Esophagus muscularis mucosa (tissue), 4 donors: ENCODE measurements at regions not wholly inside any gene's neighbourhood (a gene's known extent, or its start where the extent isn't known, plus 50 kb on each side); places are given as distances from the start of the nearest gene placed in this dataset.

Experiments used
- CTCF ChIP-seq, 3 experiments: fragments of 200-600 bp in 2 of 3; fragments of 450-650 bp in 1 of 3; sonication (generic) in 2 of 3; IDR thresholded peaks; one replicate each; pipeline ENCODE4 v1.5.1; 2017 to 2019; ENCODE audit warnings: antibody characterized with exemption in 3 of 3, mild to moderate bottlenecking in 2 of 3, moderate library complexity in 1 of 3
- EP300 ChIP-seq: sonication (generic); formaldehyde crosslinking; IDR thresholded peaks from one replicate; pipeline ENCODE4 v1.6.1; 2017; ENCODE audit warnings: antibody characterized with exemption
- POLR2A ChIP-seq: fragments of 450-650 bp; IDR thresholded peaks from one replicate; pipeline ENCODE4 v1.6.1; 2017; ENCODE audit warnings: antibody characterized with exemption, moderate library complexity, mild to moderate bottlenecking, low read depth
- POLR2AphosphoS5 ChIP-seq, 2 donors: sonication (generic); formaldehyde crosslinking; IDR thresholded peaks; one replicate each; pipeline ENCODE4 v1.6.1; 2017; ENCODE audit warnings: antibody characterized with exemption in 2 of 2

GRCh38 chr6:44668976-44669934 is 281.7 kb downstream of the CDC5L start:
- TF ChIP-seq POLR2A = no peak
- no peak for TF ChIP-seq EP300
- no peak for TF ChIP-seq POLR2AphosphoS5 (IDR thresholded peaks at IDR 0.05)
- no peak for TF ChIP-seq CTCF (IDR thresholded peaks at IDR 0.05)
